Trophoblast cell (in vitro differentiated cells and primary cell): ENCODE measurements at regions not wholly inside any gene's neighbourhood (a gene's known extent, or its start where the extent isn't known, plus 50 kb on each side); places are given as distances from the start of the nearest gene placed in this dataset.

Experiments
- DNase-seq, 2 donors: peaks; one replicate each; pipeline ENCODE4 v3.0.0-alpha.2; 2016
- H2AFZ ChIP-seq: 2 replicates; pipeline ENCODE4 v1.6.1; 2013; ENCODE audit warnings: low read length, moderate library complexity, mild to moderate bottlenecking; ENCODE audit not compliant: insufficient read depth, poor library complexity
- H2AK5ac ChIP-seq: 2 replicates; pipeline ENCODE4 v1.6.1; 2013; ENCODE audit warnings: mild to moderate bottlenecking, low read length
- H2BK120ac ChIP-seq: 2 replicates; pipeline ENCODE4 v1.6.1; 2013; ENCODE audit warnings: low read length, mild to moderate bottlenecking, moderate library complexity; ENCODE audit not compliant: insufficient read depth, poor library complexity
- H2BK12ac ChIP-seq: 2 replicates; pipeline ENCODE4 v1.6.1; 2013; ENCODE audit warnings: mild to moderate bottlenecking, low read length, moderate library complexity
- H2BK5ac ChIP-seq: 2 replicates; pipeline ENCODE4 v1.6.1; 2013; ENCODE audit warnings: low read length, low read depth, moderate library complexity, mild to moderate bottlenecking; ENCODE audit not compliant: poor library complexity
- H3K14ac ChIP-seq: 2 replicates; pipeline ENCODE4 v1.6.1; 2013; ENCODE audit warnings: mild to moderate bottlenecking, low read length
- H3K18ac ChIP-seq: 2 replicates; pipeline ENCODE4 v1.6.1; 2013; ENCODE audit warnings: mild to moderate bottlenecking, low read length
- H3K23ac ChIP-seq: 2 replicates; pipeline ENCODE4 v1.6.1; 2013; ENCODE audit warnings: low read length
- H3K27ac ChIP-seq: 2 replicates; pipeline ENCODE4 v1.5.1; 2013; ENCODE audit warnings: low read depth, mild to moderate bottlenecking, inconsistent platforms, low read length, moderate library complexity
- H3K27me3 ChIP-seq: 2 replicates; pipeline ENCODE4 v1.6.1; 2013; ENCODE audit warnings: inconsistent platforms, mild to moderate bottlenecking, low read length, moderate library complexity; ENCODE audit not compliant: insufficient read depth
- H3K36me3 ChIP-seq, 2 experiments: 1 replicate in 1 of 2; 2 replicates in 1 of 2; pipeline ENCODE4 v1.6.1; 2013; ENCODE audit warnings: low read length in 2 of 2, mild to moderate bottlenecking in 2 of 2, moderate library complexity in 1 of 2; ENCODE audit not compliant: insufficient read depth in 2 of 2, control insufficient read depth in 1 of 2
- H3K4ac ChIP-seq: 2 replicates; pipeline ENCODE4 v1.6.1; 2013; ENCODE audit warnings: low read depth, mild to moderate bottlenecking, low read length, moderate library complexity
- H3K4me1 ChIP-seq, 2 experiments: 1 replicate in 1 of 2; 2 replicates in 1 of 2; pipeline ENCODE4 v1.6.1; 2013; ENCODE audit warnings: low read length in 2 of 2, mild to moderate bottlenecking in 2 of 2, moderate library complexity in 1 of 2; ENCODE audit not compliant: insufficient read depth in 2 of 2, control insufficient read depth in 1 of 2
- H3K4me2 ChIP-seq: 2 replicates; pipeline ENCODE4 v1.6.1; 2013; ENCODE audit warnings: inconsistent platforms, mild to moderate bottlenecking, low read length, moderate library complexity
- H3K4me3 ChIP-seq: 2 replicates; pipeline ENCODE4 v1.5.1; 2013; ENCODE audit warnings: mild to moderate bottlenecking, low read depth, low read length, inconsistent platforms
- H3K79me1 ChIP-seq: one replicate; pipeline ENCODE4 v1.6.1; 2013; ENCODE audit warnings: low read length
- H3K79me2 ChIP-seq: 2 replicates; pipeline ENCODE4 v1.6.1; 2013; ENCODE audit warnings: low read length, mild to moderate bottlenecking; ENCODE audit not compliant: control insufficient read depth, insufficient read depth, poor library complexity
- H3K9ac ChIP-seq: 2 replicates; pipeline ENCODE4 v1.6.1; 2013; ENCODE audit warnings: mild to moderate bottlenecking, low read length
- H3K9me3 ChIP-seq: 2 replicates; pipeline ENCODE4 v1.6.1; 2013; ENCODE audit warnings: low read depth, mild to moderate bottlenecking, control low read depth, inconsistent platforms, low read length; ENCODE audit not compliant: insufficient read depth
- H4K12ac ChIP-seq: 2 replicates; pipeline ENCODE4 v1.6.1; 2013; ENCODE audit warnings: low read depth, mild to moderate bottlenecking, low read length, moderate library complexity
- H4K8ac ChIP-seq: 2 replicates; pipeline ENCODE4 v1.6.1; 2013; ENCODE audit warnings: low read depth, mild to moderate bottlenecking, low read length, moderate library complexity
- H4K91ac ChIP-seq: one replicate; pipeline ENCODE4 v1.6.1; 2013; ENCODE audit warnings: low read depth, mild to moderate bottlenecking, low read length, moderate library complexity
- WGBS: extraction: QIAGEN DNeasy Blood & Tissue Kit; methylation state at CpG from one replicate; pipeline ENCODE4 v1.1.7; 2013; ENCODE audit warnings: missing lambda C conversion rate; ENCODE audit not compliant: insufficient read length, insufficient coverage; ENCODE audit errors: extremely low coverage; 5-methylcytosine and 5-hydroxymethylcytosine counted together

GRCh38 chr12:58189030-58189429, 247.7 kb downstream of the ATP23 start:
- no peaks in the 10 kb centered on the region for H3K27me3 ChIP-seq
- H2AK5ac ChIP-seq: no peak overlapping the region
- no peaks in the 10 kb centered on the region for H3K36me3 ChIP-seq
- H3K4me1 ChIP-seq: no peaks in the 10 kb centered on the region
- no peak overlapping the region for H3K4ac ChIP-seq
- H2AFZ ChIP-seq: no peak overlapping the region
- no peak overlapping the region for H2BK120ac ChIP-seq
- H3K27ac ChIP-seq: no peak overlapping the region
- H3K18ac ChIP-seq: no peak overlapping the region
- no peak overlapping the region for H4K91ac ChIP-seq
- no peaks in the 10 kb centered on the region for H3K9me3 ChIP-seq
- no peak overlapping the region for H3K9ac ChIP-seq
- no CpG with 5 or more reads among the region's 1 CpG for WGBS
- H4K12ac ChIP-seq: no peak overlapping the region
- H2BK5ac ChIP-seq: no peak overlapping the region
- H3K4me2 ChIP-seq: no peak overlapping the region
- DNase-seq: no peak
- H4K8ac ChIP-seq: no peak overlapping the region
- no peak overlapping the region for H3K14ac ChIP-seq
- no peaks in the 10 kb centered on the region for H3K79me2 ChIP-seq
- H3K79me1 ChIP-seq: no peaks in the 10 kb centered on the region
- H3K23ac ChIP-seq: no peak overlapping the region
- no peak overlapping the region for H3K4me3 ChIP-seq
- no peak overlapping the region for H2BK12ac ChIP-seq

- no peak overlapping the region for H2AFZ ChIP-seq
- H3K79me1 ChIP-seq: no peaks in the 10 kb centered on the region
- no peak overlapping the region for H3K14ac ChIP-seq
- WGBS: no CpG with 5 or more reads among the region's 3 CpGs
- H3K9ac ChIP-seq: no peak overlapping the region
- no peak overlapping the region for H4K8ac ChIP-seq
- H3K36me3 ChIP-seq: no peaks in the 10 kb centered on the region
- H3K4me2 ChIP-seq: no peak overlapping the region
- no peaks in the 10 kb centered on the region for H3K79me2 ChIP-seq
- H4K91ac ChIP-seq: no peak overlapping the region
- no peaks in the 10 kb centered on the region for H3K9me3 ChIP-seq
- DNase-seq: no peak
- H3K27ac ChIP-seq: no peak overlapping the region
- no peak overlapping the region for H2BK5ac ChIP-seq
- H2AK5ac ChIP-seq: no peak overlapping the region
- H3K23ac ChIP-seq: no peak overlapping the region
- H3K4me3 ChIP-seq: no peak overlapping the region
- no peak overlapping the region for H4K12ac ChIP-seq
- H3K4ac ChIP-seq: no peak overlapping the region
- no peak overlapping the region for H2BK12ac ChIP-seq
- no peaks in the 10 kb centered on the region for H3K27me3 ChIP-seq
- H2BK120ac ChIP-seq: no peak overlapping the region
- H3K4me1 ChIP-seq: no peaks in the 10 kb centered on the region
- no peak overlapping the region for H3K18ac ChIP-seq
Measured at GRCh38 chr12:58189893-58190292, 248.5 kb downstream of the ATP23 start.

GRCh38 chr12:58190618-58191017, 249.3 kb downstream of the ATP23 start:
- no CpG with 5 or more reads among the region's 5 CpGs for WGBS

GRCh38 chr12:58196971-58197370, 255.6 kb downstream of the ATP23 start:
- Histone ChIP-seq H3K9ac (no peak overlapping the region), H3K14ac (no peak overlapping the region), H3K36me3 (no peaks in the 10 kb centered on the region), H3K23ac (no peak overlapping the region), H2AFZ (no peak overlapping the region), H4K12ac (no peak overlapping the region), H2BK5ac (no peak overlapping the region), H3K9me3 (no peaks in the 10 kb centered on the region), H2BK120ac (no peak overlapping the region), H4K8ac (no peak overlapping the region), H3K4me1 (no peaks in the 10 kb centered on the region), H4K91ac (no peak overlapping the region), H3K4ac (no peak overlapping the region), H3K27me3 (no peaks in the 10 kb centered on the region), H3K27ac (no peak overlapping the region), H3K4me2 (no peak overlapping the region), H3K79me2 (no peaks in the 10 kb centered on the region), H3K79me1 (no peaks in the 10 kb centered on the region), H3K18ac (no peak overlapping the region), H2BK12ac (no peak overlapping the region), H2AK5ac (no peak overlapping the region), H3K4me3 (no peak overlapping the region)
- no peak for DNase-seq

More at GRCh38 chr12:58190618-58191017, 249.3 kb downstream of the ATP23 start:
- Histone ChIP-seq H3K9me3 (no peaks in the 10 kb centered on the region), H4K91ac (no peak overlapping the region), H3K27ac (no peak overlapping the region), H2BK5ac (no peak overlapping the region), H4K8ac (no peak overlapping the region), H2AFZ (no peak overlapping the region), H2BK12ac (no peak overlapping the region), H3K36me3 (no peaks in the 10 kb centered on the region), H3K4me3 (no peak overlapping the region), H3K14ac (no peak overlapping the region), H3K23ac (no peak overlapping the region), H3K79me2 (no peaks in the 10 kb centered on the region), H4K12ac (no peak overlapping the region), H2AK5ac (no peak overlapping the region), H3K18ac (no peak overlapping the region), H3K27me3 (no peaks in the 10 kb centered on the region), H3K4me1 (no peaks in the 10 kb centered on the region), H3K79me1 (no peaks in the 10 kb centered on the region), H3K4me2 (no peak overlapping the region), H3K4ac (no peak overlapping the region), H2BK120ac (no peak overlapping the region), H3K9ac (no peak overlapping the region)
- no peak for DNase-seq
